ENCODE measurements at regions not wholly inside any gene's neighbourhood (a gene's known extent, or its start where the extent isn't known, plus 50 kb on each side); places are given as distances from the start of the nearest gene placed in this dataset.

DNA sequence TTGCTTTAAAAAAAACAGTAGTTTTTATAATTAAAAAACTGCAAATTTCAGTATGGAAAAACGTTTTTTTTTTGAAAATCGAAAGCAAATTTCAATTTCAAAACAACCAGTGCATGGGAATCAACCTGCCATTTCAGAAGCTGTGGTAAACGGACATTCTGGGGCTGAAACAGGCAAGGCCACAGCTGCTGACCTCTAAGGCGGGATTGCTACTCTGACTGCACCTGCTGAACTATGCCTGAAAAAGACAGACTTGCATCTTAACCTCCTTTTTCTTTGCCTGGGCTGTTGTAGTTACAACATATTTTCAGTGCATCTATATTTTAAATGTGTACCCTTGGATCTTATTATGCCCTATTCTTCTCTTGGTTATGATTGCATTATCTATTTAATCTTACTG is 303.0 kb upstream of the SP8 start:
- Histone ChIP-seq H3K79me1 (ENCODE audit: low read depth in 1 of 2, low read length in 2 of 2) (no peaks in the 10 kb centered on the region), H2BK15ac (ENCODE audit: low read depth, low read length) (no peak overlapping the region), H3K27ac (ENCODE audit: insufficient read depth, low read length) (no peak overlapping the region), H2AK5ac (ENCODE audit: low read depth, low read length) (no peak overlapping the region), H3K4me2 (ENCODE audit: low read depth, low read length) (no peak overlapping the region), H3K9me3 (ENCODE audit: control insufficient read depth, insufficient read depth, low read length) (peaks cover 16% of the 10 kb centered on the region), H2BK5ac (ENCODE audit: low read depth, low read length, poor library complexity, severe bottlenecking) (no peak overlapping the region), H2BK20ac (ENCODE audit: low read depth, low read length) (no peak overlapping the region), H3K9ac (ENCODE audit: low read depth, low read length) (no peak overlapping the region), H3K9me1 (ENCODE audit: insufficient read depth, low read length) (no peaks in the 10 kb centered on the region), H2BK120ac (ENCODE audit: low read depth, low read length) (no peak overlapping the region), H2AK9ac (replicated peaks; ENCODE audit: low read depth, low read length, poor library complexity) (no peak overlapping the region), H4K20me1 (ENCODE audit: insufficient read depth, low read length) (no peaks in the 10 kb centered on the region), H4K8ac (ENCODE audit: low read depth in 2 of 2, low read length in 2 of 2) (no peak overlapping the region), H3K56ac (ENCODE audit: extremely low read depth, insufficient read depth, low read length) (no peak overlapping the region), H3K23ac (ENCODE audit: low read depth, low read length) (no peak overlapping the region), H2AFZ (replicated peaks; ENCODE audit: low read length, poor library complexity) (no peak overlapping the region), H3K27me3 (ENCODE audit: control insufficient read depth, insufficient read depth, low read length) (no peaks in the 10 kb centered on the region), H3K14ac (replicated peaks; ENCODE audit: low read depth, low read length) (no peak overlapping the region), H3K36me3 (ENCODE audit: control insufficient read depth, insufficient read depth, low read length) (no peaks in the 10 kb centered on the region), H3K4ac (ENCODE audit: low read depth, low read length) (no peak overlapping the region), H4K5ac (ENCODE audit: low read depth, low read length) (no peak overlapping the region), H3K18ac (ENCODE audit: low read depth, low read length) (no peak overlapping the region), H4K91ac (ENCODE audit: insufficient read depth, low read depth, low read length) (no peak overlapping the region), H3K4me1 (ENCODE audit: control insufficient read depth, insufficient read depth, low read length) (no peaks in the 10 kb centered on the region), H3K4me3 (ENCODE audit: insufficient read depth, low read depth, low read length) (no peak overlapping the region)
- CTCF ChIA-PET: interaction anchor here (0.7 kb wide), 1 partner anchor 238 kb away, joined by 3 read pairs; no protein-coding TSS in a partner anchor
- intact Hi-C loops (cut with micrococcal nuclease): no loop called here
- POLR2A ChIA-PET (ENCODE audit: unreplicated experiment): no interaction called here
- BruUV-seq (replicated peaks): no TSS peak
- no peak for ATAC-seq (ENCODE audit: low read depth)
- no peak for DNase-seq
- TF ChIP-seq BHLHE40 (IDR thresholded peaks at IDR 0.05; ENCODE audit: low read depth, low read length) (no peak), MAZ (IDR thresholded peaks at IDR 0.05; ENCODE audit: borderline replicate concordance, low read depth, low read length) (no peak), RAD21 (IDR thresholded peaks at IDR 0.05; ENCODE audit: low read length) (no peak)
- TF ChIP-seq, protein P1, sequence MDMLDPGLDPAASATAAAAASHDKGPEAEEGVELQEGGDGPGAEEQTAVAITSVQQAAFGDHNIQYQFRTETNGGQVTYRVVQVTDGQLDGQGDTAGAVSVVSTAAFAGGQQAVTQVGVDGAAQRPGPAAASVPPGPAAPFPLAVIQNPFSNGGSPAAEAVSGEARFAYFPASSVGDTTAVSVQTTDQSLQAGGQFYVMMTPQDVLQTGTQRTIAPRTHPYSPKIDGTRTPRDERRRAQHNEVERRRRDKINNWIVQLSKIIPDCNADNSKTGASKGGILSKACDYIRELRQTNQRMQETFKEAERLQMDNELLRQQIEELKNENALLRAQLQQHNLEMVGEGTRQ (IDR thresholded peaks at IDR 0.05; ENCODE audit: low read depth, low read length): no peak
- in situ Hi-C loops (cut with MboI; ENCODE audit: low sequenced_read_pairs): no loop called here
- WGBS, 2 experiments (ENCODE audit: extremely low coverage in 2 of 2, insufficient read length in 1 of 2): no CpG with 5 or more reads among the region's 4 CpGs
- dilution Hi-C loops (cut with HindIII; ENCODE audit: low sequenced_read_pairs, unreplicated experiment): no loop called here
